ENCODE measurements at regions not wholly inside any gene's neighbourhood (a gene's known extent, or its start where the extent isn't known, plus 50 kb on each side); places are given as distances from the start of the nearest gene placed in this dataset.

GRCh38 chr7:41821521-41822213, 118.8 kb upstream of the INHBA start:
- Histone ChIP-seq H2AFZ (ENCODE audit: low read length) (no peak overlapping the region), H3K9me2 (replicated peaks; ENCODE audit: insufficient read depth, low read length) (no peaks in the 10 kb centered on the region), H3K79me2 (ENCODE audit: low read length) (no peaks in the 10 kb centered on the region), H3K4me2 (ENCODE audit: low read depth, low read length, poor library complexity, severe bottlenecking) (no peak overlapping the region), H3K27ac (ENCODE audit: low read length) (no peak overlapping the region), H3K27me3 (ENCODE audit: low read length) (no peaks in the 10 kb centered on the region), H3K9me3 (ENCODE audit: low read length) (no peaks in the 10 kb centered on the region), H3K4me3 (ENCODE audit: low read length) (no peak overlapping the region), H4K20me1 (ENCODE audit: insufficient read depth, low read depth, low read length) (no peaks in the 10 kb centered on the region), H3K4me1 (ENCODE audit: low read length) (no peaks in the 10 kb centered on the region), H3K36me3 (ENCODE audit: insufficient read depth, low read length) (no peaks in the 10 kb centered on the region), H3K9ac (ENCODE audit: low read length) (no peak overlapping the region)
- DNase-seq, result no peak

GRCh38 chr7:41820111-41820671, 117.3 kb upstream of the INHBA start:
- H3K4me2 ChIP-seq (ENCODE audit: low read depth, low read length, poor library complexity, severe bottlenecking), result no peak overlapping the region
- no peak overlapping the region for H3K27ac ChIP-seq (ENCODE audit: low read length)
- no peaks in the 10 kb centered on the region for H3K9me2 ChIP-seq (replicated peaks; ENCODE audit: insufficient read depth, low read length)
- H4K20me1 ChIP-seq (ENCODE audit: insufficient read depth, low read depth, low read length), result no peaks in the 10 kb centered on the region
- H3K9me3 ChIP-seq (ENCODE audit: low read length), result no peaks in the 10 kb centered on the region
- H2AFZ ChIP-seq (ENCODE audit: low read length), result no peak overlapping the region
- H3K36me3 ChIP-seq (ENCODE audit: insufficient read depth, low read length), result no peaks in the 10 kb centered on the region
- no peak overlapping the region for H3K4me3 ChIP-seq (ENCODE audit: low read length)
- H3K27me3 ChIP-seq (ENCODE audit: low read length), result no peaks in the 10 kb centered on the region
- H3K79me2 ChIP-seq (ENCODE audit: low read length), result no peaks in the 10 kb centered on the region
- no peaks in the 10 kb centered on the region for H3K4me1 ChIP-seq (ENCODE audit: low read length)
- no peak overlapping the region for H3K9ac ChIP-seq (ENCODE audit: low read length)
- DNase-seq, result no peak

- Histone ChIP-seq H2AFZ (ENCODE audit: low read length) (no peak overlapping the region), H3K9ac (ENCODE audit: low read length) (no peak overlapping the region), H3K27me3 (ENCODE audit: low read length) (no peaks in the 10 kb centered on the region), H3K4me1 (ENCODE audit: low read length) (no peaks in the 10 kb centered on the region), H3K27ac (ENCODE audit: low read length) (no peak overlapping the region), H3K4me2 (ENCODE audit: low read depth, low read length, poor library complexity, severe bottlenecking) (no peak overlapping the region), H3K9me2 (replicated peaks; ENCODE audit: insufficient read depth, low read length) (no peaks in the 10 kb centered on the region), H3K4me3 (ENCODE audit: low read length) (no peak overlapping the region), H3K79me2 (ENCODE audit: low read length) (no peaks in the 10 kb centered on the region), H3K9me3 (ENCODE audit: low read length) (no peaks in the 10 kb centered on the region), H4K20me1 (ENCODE audit: insufficient read depth, low read depth, low read length) (no peaks in the 10 kb centered on the region), H3K36me3 (ENCODE audit: insufficient read depth, low read length) (no peaks in the 10 kb centered on the region)
- DNase-seq, result no peak
These were observed 116.8 kb upstream of the INHBA start for GRCh38 chr7:41819645-41820044.

- no peaks in the 10 kb centered on the region for H3K4me1 ChIP-seq (ENCODE audit: low read length)
- H2AFZ ChIP-seq (ENCODE audit: low read length), result no peak overlapping the region
- no peak for DNase-seq
- no peaks in the 10 kb centered on the region for H3K9me3 ChIP-seq (ENCODE audit: low read length)
- H3K9me2 ChIP-seq (replicated peaks; ENCODE audit: insufficient read depth, low read length), result no peaks in the 10 kb centered on the region
- no peak overlapping the region for H3K27ac ChIP-seq (ENCODE audit: low read length)
- H3K27me3 ChIP-seq (ENCODE audit: low read length), result no peaks in the 10 kb centered on the region
- no peak overlapping the region for H3K4me2 ChIP-seq (ENCODE audit: low read depth, low read length, poor library complexity, severe bottlenecking)
- no peaks in the 10 kb centered on the region for H4K20me1 ChIP-seq (ENCODE audit: insufficient read depth, low read depth, low read length)
- H3K9ac ChIP-seq (ENCODE audit: low read length), result no peak overlapping the region
- no peak overlapping the region for H3K4me3 ChIP-seq (ENCODE audit: low read length)
- H3K79me2 ChIP-seq (ENCODE audit: low read length), result no peaks in the 10 kb centered on the region
- H3K36me3 ChIP-seq (ENCODE audit: insufficient read depth, low read length), result no peaks in the 10 kb centered on the region
These were observed 116.0 kb upstream of the INHBA start for GRCh38 chr7:41818765-41819398.

- DNase-seq, result no peak
- Histone ChIP-seq H3K9me3 (ENCODE audit: low read length) (no peaks in the 10 kb centered on the region), H3K4me1 (ENCODE audit: low read length) (no peaks in the 10 kb centered on the region), H3K27me3 (ENCODE audit: low read length) (no peaks in the 10 kb centered on the region), H3K4me3 (ENCODE audit: low read length) (no peak overlapping the region), H2AFZ (ENCODE audit: low read length) (no peak overlapping the region), H3K79me2 (ENCODE audit: low read length) (no peaks in the 10 kb centered on the region), H3K4me2 (ENCODE audit: low read depth, low read length, poor library complexity, severe bottlenecking) (no peak overlapping the region), H3K36me3 (ENCODE audit: insufficient read depth, low read length) (no peaks in the 10 kb centered on the region), H3K9ac (ENCODE audit: low read length) (no peak overlapping the region), H3K9me2 (replicated peaks; ENCODE audit: insufficient read depth, low read length) (no peaks in the 10 kb centered on the region), H3K27ac (ENCODE audit: low read length) (no peak overlapping the region), H4K20me1 (ENCODE audit: insufficient read depth, low read depth, low read length) (no peaks in the 10 kb centered on the region)
These were observed 114.5 kb upstream of the INHBA start for GRCh38 chr7:41817386-41817785.

GRCh38 chr7:41816111-41816510, 113.2 kb upstream of the INHBA start:
- no peaks in the 10 kb centered on the region for H3K9me3 ChIP-seq (ENCODE audit: low read length)
- no peaks in the 10 kb centered on the region for H3K36me3 ChIP-seq (ENCODE audit: insufficient read depth, low read length)
- no peak for DNase-seq
- no peaks in the 10 kb centered on the region for H3K9me2 ChIP-seq (replicated peaks; ENCODE audit: insufficient read depth, low read length)
- no peaks in the 10 kb centered on the region for H3K79me2 ChIP-seq (ENCODE audit: low read length)
- no peak overlapping the region for H3K4me2 ChIP-seq (ENCODE audit: low read depth, low read length, poor library complexity, severe bottlenecking)
- H3K27ac ChIP-seq (ENCODE audit: low read length), result no peak overlapping the region
- no peak overlapping the region for H3K4me3 ChIP-seq (ENCODE audit: low read length)
- H3K4me1 ChIP-seq (ENCODE audit: low read length), result no peaks in the 10 kb centered on the region
- no peak overlapping the region for H3K9ac ChIP-seq (ENCODE audit: low read length)
- H3K27me3 ChIP-seq (ENCODE audit: low read length), result no peaks in the 10 kb centered on the region
- no peak overlapping the region for H2AFZ ChIP-seq (ENCODE audit: low read length)
- H4K20me1 ChIP-seq (ENCODE audit: insufficient read depth, low read depth, low read length), result no peaks in the 10 kb centered on the region

GRCh38 chr7:41814888-41815287, 112.0 kb upstream of the INHBA start:
- Histone ChIP-seq H3K9ac (ENCODE audit: low read length) (no peak overlapping the region), H3K4me1 (ENCODE audit: low read length) (no peaks in the 10 kb centered on the region), H3K27ac (ENCODE audit: low read length) (no peak overlapping the region), H2AFZ (ENCODE audit: low read length) (no peak overlapping the region), H4K20me1 (ENCODE audit: insufficient read depth, low read depth, low read length) (no peaks in the 10 kb centered on the region), H3K9me2 (replicated peaks; ENCODE audit: insufficient read depth, low read length) (no peaks in the 10 kb centered on the region), H3K79me2 (ENCODE audit: low read length) (no peaks in the 10 kb centered on the region), H3K4me3 (ENCODE audit: low read length) (no peak overlapping the region), H3K9me3 (ENCODE audit: low read length) (no peaks in the 10 kb centered on the region), H3K27me3 (ENCODE audit: low read length) (no peaks in the 10 kb centered on the region), H3K36me3 (ENCODE audit: insufficient read depth, low read length) (no peaks in the 10 kb centered on the region), H3K4me2 (ENCODE audit: low read depth, low read length, poor library complexity, severe bottlenecking) (no peak overlapping the region)
- no peak for DNase-seq

GRCh38 chr7:41813286-41813685, 110.4 kb upstream of the INHBA start:
- Histone ChIP-seq H3K27ac (ENCODE audit: low read length) (no peak overlapping the region), H3K27me3 (ENCODE audit: low read length) (no peaks in the 10 kb centered on the region), H3K4me3 (ENCODE audit: low read length) (no peak overlapping the region), H3K9me3 (ENCODE audit: low read length) (no peaks in the 10 kb centered on the region), H3K4me2 (ENCODE audit: low read depth, low read length, poor library complexity, severe bottlenecking) (no peak overlapping the region), H2AFZ (ENCODE audit: low read length) (no peak overlapping the region), H3K9me2 (replicated peaks; ENCODE audit: insufficient read depth, low read length) (no peaks in the 10 kb centered on the region), H4K20me1 (ENCODE audit: insufficient read depth, low read depth, low read length) (no peaks in the 10 kb centered on the region), H3K36me3 (ENCODE audit: insufficient read depth, low read length) (no peaks in the 10 kb centered on the region), H3K4me1 (ENCODE audit: low read length) (no peaks in the 10 kb centered on the region), H3K79me2 (ENCODE audit: low read length) (no peaks in the 10 kb centered on the region), H3K9ac (ENCODE audit: low read length) (no peak overlapping the region)
- no peak for DNase-seq
